NCI-H526 (cell line): ENCODE measurements at regions not wholly inside any gene's neighbourhood (a gene's known extent, or its start where the extent isn't known, plus 50 kb on each side); places are given as distances from the start of the nearest gene placed in this dataset.
"Not testable (repeated sequence)": the region's sequence is repeated elsewhere in the genome, so short reads cannot be mapped to it uniquely, and the experiment has no call there.

Experiments used
- DNase-seq, 2 experiments: peaks; one replicate each; lab custom pipeline; 2025; lab: John Stamatoyannopoulos, UW

- not testable (repeated sequence) for DNase-seq
These were observed 106.3 kb upstream of the NBPF26 start for GRCh38 chr1:120617493-120617892.

GRCh38 chr1:120619867-120620692, 103.7 kb upstream of the NBPF26 start:
- DNase-seq, result not testable (repeated sequence)

GRCh38 chr1:120620693-120620969, 103.1 kb upstream of the NBPF26 start:
- DNase-seq, result not testable (repeated sequence)

GRCh38 chr1:120621278-120621677, 102.5 kb upstream of the NBPF26 start:
- not testable (repeated sequence) for DNase-seq

GRCh38 chr1:120623539-120623938, 100.2 kb upstream of the NBPF26 start:
- DNase-seq, result not testable (repeated sequence)

- not testable (repeated sequence) for DNase-seq
These were observed 99.1 kb upstream of the NBPF26 start for GRCh38 chr1:120624565-120625064.

GRCh38 chr1:120629832-120630455, 93.8 kb upstream of the NBPF26 start:
- not testable (repeated sequence) for DNase-seq

GRCh38 chr1:120634816-120635806, 88.6 kb upstream of the NBPF26 start:
- not testable (repeated sequence) for DNase-seq

- not testable (repeated sequence) for DNase-seq
These were observed 83.3 kb upstream of the NBPF26 start for GRCh38 chr1:120640261-120641013.

GRCh38 chr1:120641014-120641302, 82.8 kb upstream of the NBPF26 start:
- not testable (repeated sequence) for DNase-seq

GRCh38 chr1:120647182-120647581, 76.6 kb upstream of the NBPF26 start:
- not testable (repeated sequence) for DNase-seq

- DNase-seq, result not testable (repeated sequence)
These were observed 74.7 kb upstream of the NBPF26 start for GRCh38 chr1:120648915-120649623.

GRCh38 chr1:120649730-120650129, 74.0 kb upstream of the NBPF26 start:
- DNase-seq, result not testable (repeated sequence)

GRCh38 chr1:120654114-120654513, 69.6 kb upstream of the NBPF26 start:
- DNase-seq, result not testable (repeated sequence)

- DNase-seq, result not testable (repeated sequence)
These were observed 68.4 kb upstream of the NBPF26 start for GRCh38 chr1:120655394-120655793.

GRCh38 chr1:120656116-120656515, 67.6 kb upstream of the NBPF26 start:
- not testable (repeated sequence) for DNase-seq

GRCh38 chr1:120657804-120658203, 65.9 kb upstream of the NBPF26 start:
- not testable (repeated sequence) for DNase-seq

GRCh38 chr1:120658622-120659021, 65.1 kb upstream of the NBPF26 start:
- DNase-seq, result not testable (repeated sequence)

GRCh38 chr1:120659133-120659532, 64.6 kb upstream of the NBPF26 start:
- DNase-seq, result not testable (repeated sequence)

GRCh38 chr1:120664376-120665249, 59.1 kb upstream of the NBPF26 start:
- DNase-seq, result not testable (repeated sequence)
